Thyroid gland (tissue), 4 donors: ENCODE measurements at regions not wholly inside any gene's neighbourhood (a gene's known extent, or its start where the extent isn't known, plus 50 kb on each side); places are given as distances from the start of the nearest gene placed in this dataset.

ENCODE experiments used
- CTCF ChIP-seq, 6 experiments: fragments of 200-600 bp in 3 of 6; fragments of 450-650 bp in 3 of 6; sonication (generic) in 3 of 6; IDR thresholded peaks; one replicate each; pipeline ENCODE4 v1.5.1; 2016 to 2019; ENCODE audit warnings: antibody characterized with exemption in 6 of 6, mild to moderate bottlenecking in 2 of 6, inconsistent platforms in 1 of 6, moderate library complexity in 1 of 6
- POLR2A ChIP-seq, 2 donors: fragments of 450-650 bp; IDR thresholded peaks; one replicate each; pipeline ENCODE4 v1.6.1; 2017; ENCODE audit warnings: antibody characterized with exemption in 2 of 2, mild to moderate bottlenecking in 2 of 2, moderate library complexity in 1 of 2

- TF ChIP-seq POLR2A (IDR thresholded peaks at IDR 0.05) (no peak), CTCF (IDR thresholded peaks at IDR 0.05) (no peak)
Measured at GRCh38 chr1:175882192-175882591, 138.8 kb upstream of the TNR start.
